SK-N-SH treated with all-trans-retinoic acid at 6 μM for 48 hours (cell line): ENCODE measurements at regions not wholly inside any gene's neighbourhood (a gene's known extent, or its start where the extent isn't known, plus 50 kb on each side); places are given as distances from the start of the nearest gene placed in this dataset.

Experiments
- ATAC-seq: fragments of 200-7000 bp; cut with Tn5 transposase; 3 replicates; pipeline ENCODE4 v1.9.1; 2020; ENCODE audit warnings: mild to moderate bottlenecking, moderate library complexity
- ARNTL ChIP-seq: fragments of 450-650 bp; formaldehyde crosslinking; IDR thresholded peaks from 2 replicates; pipeline ENCODE4 v1.5.0; 2020; ENCODE audit warnings: low read depth, mild to moderate bottlenecking, moderate library complexity, borderline replicate concordance
- CREB5 ChIP-seq: fragments of 250-450 bp; sonication (Bioruptor Pico); IDR thresholded peaks from 2 replicates; pipeline ENCODE4 v1.5.1; 2020; ENCODE audit warnings: low read depth, mild to moderate bottlenecking, moderate library complexity
- CSDC2 ChIP-seq: fragments of 250-450 bp; sonication (Bioruptor Pico); IDR thresholded peaks from 2 replicates; pipeline ENCODE4 v1.5.0; 2020; ENCODE audit warnings: mild to moderate bottlenecking, moderate library complexity
- CSRNP3 ChIP-seq: fragments of 250-450 bp; sonication (Bioruptor Pico); IDR thresholded peaks from 2 replicates; pipeline ENCODE4 v1.5.1; 2021; ENCODE audit warnings: mild to moderate bottlenecking, moderate library complexity
- ESRRG ChIP-seq: fragments of 250-450 bp; sonication (Bioruptor Pico); IDR thresholded peaks from 2 replicates; pipeline ENCODE4 v1.6.1; 2021; ENCODE audit warnings: mild to moderate bottlenecking
- ISL1 ChIP-seq: fragments of 250-450 bp; sonication (Bioruptor Pico); IDR thresholded peaks from 2 replicates; pipeline ENCODE4 v2.1.2; 2022; ENCODE audit warnings: mild to moderate bottlenecking, moderate library complexity
- OSR1 ChIP-seq: fragments of 250-450 bp; sonication (Bioruptor Pico); IDR thresholded peaks from 2 replicates; pipeline ENCODE4 v1.8.0; 2022; ENCODE audit warnings: moderate library complexity, mild to moderate bottlenecking, inconsistent platforms
- PATZ1 ChIP-seq: fragments of 250-450 bp; sonication (Bioruptor Pico); IDR thresholded peaks from 2 replicates; pipeline ENCODE4 v1.8.0; 2020; ENCODE audit warnings: mild to moderate bottlenecking, moderate library complexity, borderline replicate concordance
- POU6F1 ChIP-seq: fragments of 250-450 bp; sonication (Bioruptor Pico); IDR thresholded peaks from 2 replicates; pipeline ENCODE4 v1.8.0; 2021; ENCODE audit warnings: low read depth, mild to moderate bottlenecking, moderate library complexity, borderline replicate concordance
- PPARA ChIP-seq: fragments of 250-450 bp; sonication (Bioruptor Pico); IDR thresholded peaks from 2 replicates; pipeline ENCODE4 v1.5.0; 2020; ENCODE audit warnings: mild to moderate bottlenecking, borderline replicate concordance
- RARB ChIP-seq: fragments of 250-450 bp; sonication (Bioruptor Pico); IDR thresholded peaks from 2 replicates; pipeline ENCODE4 v1.8.0; 2021; ENCODE audit warnings: mild to moderate bottlenecking, moderate library complexity
- SNAI2 ChIP-seq: fragments of 250-450 bp; sonication (Bioruptor Pico); IDR thresholded peaks from 2 replicates; pipeline ENCODE4 v1.5.0; 2020; ENCODE audit warnings: mild to moderate bottlenecking, moderate library complexity
- TCF4 ChIP-seq: fragments of 250-450 bp; sonication (Bioruptor Pico); IDR thresholded peaks from 2 replicates; pipeline ENCODE4 v1.8.0; 2021; ENCODE audit warnings: mild to moderate bottlenecking, moderate library complexity, borderline replicate concordance
- TOX ChIP-seq: fragments of 250-450 bp; sonication (Bioruptor Pico); IDR thresholded peaks from 2 replicates; pipeline ENCODE4 v1.8.0; 2021; ENCODE audit warnings: mild to moderate bottlenecking, moderate library complexity, borderline replicate concordance
- TSHZ2 ChIP-seq: fragments of 250-450 bp; sonication (Bioruptor Pico); IDR thresholded peaks from 2 replicates; pipeline ENCODE4 v1.5.0; 2020; ENCODE audit warnings: mild to moderate bottlenecking, moderate library complexity
- ZC3H10 ChIP-seq: fragments of 250-450 bp; sonication (Bioruptor Pico); IDR thresholded peaks from 2 replicates; pipeline ENCODE4 v1.5.1; 2021; ENCODE audit warnings: mild to moderate bottlenecking, moderate library complexity
- ZFP30 ChIP-seq: fragments of 450-650 bp; formaldehyde crosslinking; IDR thresholded peaks from 2 replicates; pipeline ENCODE4 v1.5.0; 2022; ENCODE audit warnings: mild to moderate bottlenecking, moderate library complexity
- ZNF70 ChIP-seq: fragments of 450-650 bp; formaldehyde crosslinking; IDR thresholded peaks from 2 replicates; pipeline ENCODE4 v1.5.0; 2020; ENCODE audit warnings: mild to moderate bottlenecking, moderate library complexity
- ZNF8 ChIP-seq: fragments of 450-650 bp; formaldehyde crosslinking; IDR thresholded peaks from 2 replicates; pipeline ENCODE4 v1.5.0; 2020; ENCODE audit warnings: mild to moderate bottlenecking, moderate library complexity

GRCh38 chr9:21684231-21684630 lies 118.2 kb upstream of the MTAP start (continued):
- no peak for TF ChIP-seq CSRNP3 (CRISPR knock-in tag)
- TF ChIP-seq CSDC2 (CRISPR knock-in tag), result no peak
- no peak for TF ChIP-seq ZNF8 (CRISPR knock-in tag)
- TF ChIP-seq ZNF70 (CRISPR knock-in tag), result no peak
- TF ChIP-seq ESRRG (CRISPR knock-in tag), result no peak

GRCh38 chr9:21684831-21685362 lies 117.5 kb upstream of the MTAP start:
- ATAC-seq, result no peak
- no peak for TF ChIP-seq CREB5 (CRISPR knock-in tag)
- no peak for TF ChIP-seq SNAI2 (CRISPR knock-in tag)
- no peak for TF ChIP-seq PPARA (CRISPR knock-in tag)
- TF ChIP-seq TSHZ2 (CRISPR knock-in tag), result no peak
- no peak for TF ChIP-seq CSRNP3 (CRISPR knock-in tag)
- TF ChIP-seq ESRRG (CRISPR knock-in tag), result no peak
- no peak for TF ChIP-seq ISL1 (CRISPR knock-in tag)
- TF ChIP-seq RARB, result no peak

- TF ChIP-seq SNAI2 (CRISPR knock-in tag), result no peak
- no peak for TF ChIP-seq OSR1 (CRISPR knock-in tag)
- TF ChIP-seq PPARA (CRISPR knock-in tag), result no peak
- no peak for TF ChIP-seq POU6F1 (CRISPR knock-in tag)
- no peak for TF ChIP-seq PATZ1 (CRISPR knock-in tag)
- no peak for TF ChIP-seq ARNTL (CRISPR knock-in tag)
- no peak for TF ChIP-seq ZNF70 (CRISPR knock-in tag)
- no peak for TF ChIP-seq ZFP30 (CRISPR knock-in tag)
- TF ChIP-seq TSHZ2 (CRISPR knock-in tag), result no peak
- no peak for TF ChIP-seq ESRRG (CRISPR knock-in tag)
- no peak for TF ChIP-seq TCF4
- no peak for TF ChIP-seq ZC3H10 (CRISPR knock-in tag)
- no peak for TF ChIP-seq TOX (CRISPR knock-in tag)
- no peak for TF ChIP-seq ZNF8 (CRISPR knock-in tag)
- ATAC-seq, result no peak
Observed at GRCh38 chr9:21685502-21685901, 116.9 kb upstream of the MTAP start.
